OCI-LY3 (cell line): ENCODE measurements at regions not wholly inside any gene's neighbourhood (a gene's known extent, or its start where the extent isn't known, plus 50 kb on each side); places are given as distances from the start of the nearest gene placed in this dataset.
A peak's percentile ranks its signal among the peaks of the same experiment; 100 is the strongest.

Experiments used
- H2AFZ ChIP-seq: fragments of 200-600, 300-600 bp; shearing (Covaris generic); 2 replicates; pipeline ENCODE4 v1.6.0; 2014; ENCODE audit warnings: antibody characterized with exemption, low read depth, low read length
- H3K27ac ChIP-seq: fragments of 200-600, 300-600 bp; sonication (generic); 2 replicates; pipeline ENCODE4 v1.5.1; 2014; ENCODE audit warnings: mild to moderate bottlenecking, low read length, moderate library complexity, mixed read lengths
- H3K27me3 ChIP-seq: fragments of 200-600, 300-600 bp; sonication (generic); 2 replicates; pipeline ENCODE4 v1.6.1; 2014; ENCODE audit warnings: low read depth, low read length, mixed read lengths
- H3K36me3 ChIP-seq: fragments of 200-600, 300-600 bp; sonication (generic); replicated peaks from 2 replicates; pipeline ENCODE3; 2014; ENCODE audit warnings: low read depth, low read length, mixed read lengths
- H3K4me1 ChIP-seq: fragments of 300-600, 200-600 bp; sonication (generic); 2 replicates; pipeline ENCODE4 v1.6.1; 2014; ENCODE audit warnings: low read length, mixed read lengths
- H3K4me2 ChIP-seq: fragments of 200-600, 300-600 bp; sonication (generic); 2 replicates; pipeline ENCODE4 v1.6.1; 2014; ENCODE audit warnings: low read length, mixed read lengths
- H3K4me3 ChIP-seq: fragments of 300-600, 200-600 bp; sonication (generic); 2 replicates; pipeline ENCODE4 v1.5.1; 2014; ENCODE audit warnings: antibody characterized with exemption, mild to moderate bottlenecking, low read length, moderate library complexity
- H3K79me2 ChIP-seq: fragments of 300-600, 200-600 bp; shearing (Covaris generic); 2 replicates; pipeline ENCODE4 v1.6.1; 2014; ENCODE audit warnings: mild to moderate bottlenecking, low read length, mixed read lengths
- H3K9ac ChIP-seq: fragments of 300-600, 200-600 bp; shearing (Covaris generic); 2 replicates; pipeline ENCODE4 v1.6.0; 2014; ENCODE audit warnings: mild to moderate bottlenecking, low read length, moderate library complexity
- H3K9me3 ChIP-seq: fragments of 200-600, 300-600 bp; shearing (Covaris generic); 2 replicates; pipeline ENCODE4 v1.6.1; 2014; ENCODE audit warnings: low read length, mixed read lengths; ENCODE audit not compliant: insufficient read depth
- H4K20me1 ChIP-seq: fragments of 200-600, 300-600 bp; sonication (generic); 2 replicates; pipeline ENCODE4 v1.6.1; 2016; ENCODE audit warnings: low read length, mixed read lengths; ENCODE audit not compliant: insufficient read depth
- EZH2phosphoT487 ChIP-seq: fragments of 200-600 bp; shearing (Covaris generic); IDR thresholded peaks from 2 replicates; pipeline ENCODE4 v1.6.1; 2018; ENCODE audit warnings: antibody characterized with exemption, mixed run types, low read depth
- TF ChIP-seq, protein P1 (sequence below): fragments of 200-600, 300-600 bp; sonication (generic); IDR thresholded peaks from 2 replicates; pipeline ENCODE4 v1.5.1; 2014; ENCODE audit warnings: antibody characterized with exemption, low read length, low read depth

DNA sequence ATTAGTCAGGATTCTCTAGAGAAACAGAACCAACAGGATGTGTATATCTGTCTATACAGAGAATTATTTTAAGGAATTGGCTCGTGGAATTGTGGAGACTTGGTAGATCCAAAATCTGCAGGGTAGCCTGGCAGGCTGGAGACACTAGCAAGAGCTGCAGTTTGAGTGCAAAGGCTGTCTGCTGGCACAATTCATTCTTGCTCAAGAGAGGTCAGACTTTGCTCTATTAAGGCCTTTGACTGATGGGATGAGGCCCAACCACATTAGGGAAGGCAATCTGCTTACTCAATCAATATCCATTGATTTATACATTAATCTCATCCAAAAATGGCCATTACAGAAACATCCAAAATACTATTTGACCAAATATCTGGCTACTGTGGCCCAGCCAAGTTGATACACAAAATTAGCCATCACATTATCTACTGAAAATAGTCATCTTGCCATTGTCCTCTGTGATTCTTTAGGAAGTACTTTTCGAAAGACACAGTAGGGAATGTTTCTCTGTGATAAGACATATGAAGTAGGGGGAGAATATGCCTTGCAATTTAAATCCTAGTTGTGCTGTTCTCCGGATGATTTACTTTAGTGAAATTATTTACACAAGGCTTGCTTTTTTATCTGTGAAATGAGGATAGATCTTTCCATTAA is 873.8 kb downstream of the ROBO2 start:
- H3K27ac ChIP-seq: no peak overlapping the region
- H3K36me3 ChIP-seq: peaks cover 2% of the 10 kb centered on the region
- H3K4me3 ChIP-seq: no peak overlapping the region
- TF ChIP-seq, protein P1, sequence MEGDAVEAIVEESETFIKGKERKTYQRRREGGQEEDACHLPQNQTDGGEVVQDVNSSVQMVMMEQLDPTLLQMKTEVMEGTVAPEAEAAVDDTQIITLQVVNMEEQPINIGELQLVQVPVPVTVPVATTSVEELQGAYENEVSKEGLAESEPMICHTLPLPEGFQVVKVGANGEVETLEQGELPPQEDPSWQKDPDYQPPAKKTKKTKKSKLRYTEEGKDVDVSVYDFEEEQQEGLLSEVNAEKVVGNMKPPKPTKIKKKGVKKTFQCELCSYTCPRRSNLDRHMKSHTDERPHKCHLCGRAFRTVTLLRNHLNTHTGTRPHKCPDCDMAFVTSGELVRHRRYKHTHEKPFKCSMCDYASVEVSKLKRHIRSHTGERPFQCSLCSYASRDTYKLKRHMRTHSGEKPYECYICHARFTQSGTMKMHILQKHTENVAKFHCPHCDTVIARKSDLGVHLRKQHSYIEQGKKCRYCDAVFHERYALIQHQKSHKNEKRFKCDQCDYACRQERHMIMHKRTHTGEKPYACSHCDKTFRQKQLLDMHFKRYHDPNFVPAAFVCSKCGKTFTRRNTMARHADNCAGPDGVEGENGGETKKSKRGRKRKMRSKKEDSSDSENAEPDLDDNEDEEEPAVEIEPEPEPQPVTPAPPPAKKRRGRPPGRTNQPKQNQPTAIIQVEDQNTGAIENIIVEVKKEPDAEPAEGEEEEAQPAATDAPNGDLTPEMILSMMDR: no peak
- no peak for TF ChIP-seq EZH2phosphoT487
- no peaks in the 10 kb centered on the region for H3K9me3 ChIP-seq
- no peaks in the 10 kb centered on the region for H3K27me3 ChIP-seq
- no peak overlapping the region for H3K4me2 ChIP-seq
- no peak overlapping the region for H3K9ac ChIP-seq
- no peaks in the 10 kb centered on the region for H3K79me2 ChIP-seq
- peak overlapping the region; percentile 45; the same call in 1 of the 2 replicates for H2AFZ ChIP-seq
- H3K4me1 ChIP-seq: no peaks in the 10 kb centered on the region
- H4K20me1 ChIP-seq: no peaks in the 10 kb centered on the region

DNA sequence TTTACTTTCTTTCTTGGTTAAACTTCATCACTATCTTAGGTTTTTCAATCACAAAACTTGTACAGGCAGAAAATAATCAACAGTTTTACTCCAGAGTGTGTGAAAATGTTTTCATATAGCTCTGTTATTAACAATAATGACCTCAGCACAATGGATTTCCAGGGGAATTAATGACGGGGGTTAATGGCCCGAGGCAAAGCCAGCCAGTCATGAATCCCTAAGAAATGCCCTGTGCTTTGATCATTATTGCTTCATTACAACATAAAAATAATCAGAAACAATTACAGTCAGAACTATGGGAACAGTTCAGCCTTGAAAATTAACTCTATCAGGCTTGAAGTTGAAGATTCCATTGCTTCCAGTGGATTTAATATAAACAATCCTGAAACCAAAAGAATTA is 875.4 kb downstream of the ROBO2 start:
- TF ChIP-seq, protein P1: no peak
- TF ChIP-seq EZH2phosphoT487: no peak
- H3K27ac ChIP-seq: no peak overlapping the region
- peaks cover 2% of the 10 kb centered on the region for H3K36me3 ChIP-seq
- no peaks in the 10 kb centered on the region for H3K4me1 ChIP-seq
- H3K27me3 ChIP-seq: no peaks in the 10 kb centered on the region
- no peaks in the 10 kb centered on the region for H4K20me1 ChIP-seq
- 0 out of 2 replicates have a peak, but pooled peaks cover 3% of the 10 kb centered on the region for H3K9me3 ChIP-seq
- no peak overlapping the region for H3K4me2 ChIP-seq
- H3K79me2 ChIP-seq: no peaks in the 10 kb centered on the region
- no peak overlapping the region for H3K4me3 ChIP-seq
- no peak overlapping the region for H3K9ac ChIP-seq
- no peak overlapping the region for H2AFZ ChIP-seq

DNA sequence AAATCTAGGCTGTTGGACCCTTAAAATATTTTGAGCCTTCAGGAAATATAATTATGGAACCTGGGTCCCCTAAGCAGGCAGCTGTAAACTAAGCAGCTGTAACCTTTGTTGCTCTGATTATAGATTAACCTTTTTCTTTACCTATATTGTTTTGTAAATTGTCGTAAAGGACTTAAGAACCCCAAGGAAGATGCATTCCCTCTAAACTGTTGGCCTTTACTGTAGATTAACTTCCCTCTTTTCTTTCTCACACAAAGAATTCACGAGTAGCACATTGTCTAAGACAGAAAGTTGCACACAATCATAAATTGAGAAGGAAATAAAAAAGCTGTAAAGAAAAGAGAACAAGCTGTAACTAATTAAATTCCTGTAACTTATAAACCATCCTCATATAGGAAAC is 877.3 kb downstream of the ROBO2 start:
- Histone ChIP-seq H3K4me2 (no peak overlapping the region), H2AFZ (no peak overlapping the region), H3K27me3 (no peaks in the 10 kb centered on the region), H3K9me3 (peaks cover 13% of the 10 kb centered on the region; the same call in 1 of the 2 replicates), H3K27ac (no peak overlapping the region), H3K4me3 (no peak overlapping the region), H4K20me1 (no peaks in the 10 kb centered on the region), H3K79me2 (no peaks in the 10 kb centered on the region), H3K36me3 (peaks cover 6% of the 10 kb centered on the region), H3K9ac (no peak overlapping the region), H3K4me1 (no peaks in the 10 kb centered on the region)
- no peak for TF ChIP-seq EZH2phosphoT487
- TF ChIP-seq, protein P1: no peak

DNA sequence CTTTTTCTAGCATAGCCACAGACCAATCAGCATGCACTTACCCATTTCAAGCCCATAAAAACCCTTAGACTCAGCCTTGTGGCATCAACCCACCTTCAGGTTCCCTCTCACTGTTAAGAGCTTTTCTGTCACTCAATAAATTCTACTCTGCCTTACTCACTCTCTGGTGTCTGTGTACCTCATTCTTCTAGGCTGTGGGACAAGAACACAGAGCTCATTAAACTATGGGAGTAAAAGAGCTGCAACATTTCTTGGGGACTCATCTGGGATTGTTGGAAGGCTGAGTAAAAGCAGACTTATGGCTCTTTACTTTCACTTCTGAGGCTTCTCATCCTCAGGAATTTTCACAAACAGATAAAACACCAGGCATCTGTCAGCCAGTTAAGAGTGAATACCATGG is 879.3 kb downstream of the ROBO2 start:
- no peak overlapping the region for H2AFZ ChIP-seq
- no peak overlapping the region for H3K4me2 ChIP-seq
- no peak for TF ChIP-seq EZH2phosphoT487
- TF ChIP-seq, protein P1: no peak
- H3K4me1 ChIP-seq: no peaks in the 10 kb centered on the region
- peaks cover 14% of the 10 kb centered on the region; the same call in 1 of the 2 replicates for H3K9me3 ChIP-seq
- no peak overlapping the region for H3K4me3 ChIP-seq
- no peaks in the 10 kb centered on the region for H4K20me1 ChIP-seq
- no peaks in the 10 kb centered on the region for H3K79me2 ChIP-seq
- H3K27ac ChIP-seq: no peak overlapping the region
- H3K27me3 ChIP-seq: no peaks in the 10 kb centered on the region
- peaks cover 6% of the 10 kb centered on the region for H3K36me3 ChIP-seq
- no peak overlapping the region for H3K9ac ChIP-seq
